GM21825 (cell line): ENCODE measurements at regions not wholly inside any gene's neighbourhood (a gene's known extent, or its start where the extent isn't known, plus 50 kb on each side); places are given as distances from the start of the nearest gene placed in this dataset.

Experiments used
- ATAC-seq: cut with Tn5 transposase; IDR thresholded peaks from one replicate; pipeline ENCODE4 v1.9.1; 2021; ENCODE audit warnings: mild to moderate bottlenecking, moderate library complexity; ENCODE audit not compliant: unreplicated experiment

DNA sequence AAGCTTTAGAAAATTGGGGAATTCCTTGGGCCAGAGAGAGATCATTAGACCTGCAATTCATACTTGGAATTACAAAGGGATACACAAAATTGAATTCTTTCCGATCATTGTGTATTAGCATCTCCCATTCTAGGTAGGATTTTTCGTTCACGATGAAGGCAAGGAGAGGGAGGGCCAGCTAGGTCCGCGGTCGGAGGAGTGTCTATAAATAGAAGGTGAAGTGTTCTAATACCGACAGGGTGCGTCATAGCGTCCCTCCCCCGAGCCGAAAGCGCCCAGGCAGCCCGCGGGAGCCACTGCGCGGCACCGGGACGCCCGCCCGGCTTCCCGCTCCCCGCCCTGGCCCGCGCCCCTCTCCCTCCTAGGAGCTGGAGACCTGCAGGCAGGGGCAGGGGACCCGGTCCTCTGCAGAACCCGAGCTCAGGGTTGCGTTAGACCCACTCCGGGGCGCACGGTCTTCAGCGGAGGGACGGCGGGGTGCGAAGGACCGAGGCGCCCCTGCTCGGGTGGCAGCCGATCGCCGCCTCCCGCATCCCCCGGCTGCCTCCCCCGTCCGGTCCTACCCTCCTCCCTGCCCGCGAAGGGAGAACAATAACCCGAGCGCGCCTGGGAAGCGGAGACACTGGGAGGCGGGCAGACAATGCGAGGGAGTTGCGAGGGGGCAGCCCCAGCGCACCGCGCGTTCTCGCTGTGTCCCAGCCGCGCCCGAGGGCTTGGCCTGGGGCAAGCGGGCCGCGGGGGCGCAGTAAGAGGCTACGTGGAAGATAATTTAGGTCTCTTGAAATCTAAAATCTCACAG, 114.2 kb upstream of the SERTAD2 start:
- peak; percentile 88 for ATAC-seq

DNA sequence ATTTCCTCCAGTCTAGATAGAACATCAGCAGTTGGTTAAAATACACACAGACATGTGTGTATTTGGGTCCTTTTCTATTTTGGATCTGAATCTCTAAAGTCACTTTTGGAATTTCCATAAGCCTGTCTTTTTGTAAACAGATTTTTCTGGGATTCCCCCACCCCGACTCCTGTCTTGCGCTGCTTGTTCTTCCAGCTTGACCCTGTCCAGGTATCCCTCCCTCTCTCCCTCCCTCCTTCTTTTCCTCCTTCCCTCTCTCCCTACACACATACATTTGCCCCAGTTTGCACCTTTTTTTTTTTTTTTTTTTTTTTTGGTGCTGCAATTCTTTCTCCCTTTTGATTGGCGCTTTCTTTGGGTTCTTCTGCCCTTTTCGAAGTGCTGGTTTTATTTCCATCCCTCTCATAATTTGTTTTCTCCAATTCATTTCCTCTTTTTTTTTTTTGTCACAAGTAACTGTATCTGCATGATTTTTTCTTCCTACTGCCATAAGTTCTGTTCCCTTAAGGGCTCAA, 114.8 kb upstream of the SERTAD2 start:
- ATAC-seq: no peak

DNA sequence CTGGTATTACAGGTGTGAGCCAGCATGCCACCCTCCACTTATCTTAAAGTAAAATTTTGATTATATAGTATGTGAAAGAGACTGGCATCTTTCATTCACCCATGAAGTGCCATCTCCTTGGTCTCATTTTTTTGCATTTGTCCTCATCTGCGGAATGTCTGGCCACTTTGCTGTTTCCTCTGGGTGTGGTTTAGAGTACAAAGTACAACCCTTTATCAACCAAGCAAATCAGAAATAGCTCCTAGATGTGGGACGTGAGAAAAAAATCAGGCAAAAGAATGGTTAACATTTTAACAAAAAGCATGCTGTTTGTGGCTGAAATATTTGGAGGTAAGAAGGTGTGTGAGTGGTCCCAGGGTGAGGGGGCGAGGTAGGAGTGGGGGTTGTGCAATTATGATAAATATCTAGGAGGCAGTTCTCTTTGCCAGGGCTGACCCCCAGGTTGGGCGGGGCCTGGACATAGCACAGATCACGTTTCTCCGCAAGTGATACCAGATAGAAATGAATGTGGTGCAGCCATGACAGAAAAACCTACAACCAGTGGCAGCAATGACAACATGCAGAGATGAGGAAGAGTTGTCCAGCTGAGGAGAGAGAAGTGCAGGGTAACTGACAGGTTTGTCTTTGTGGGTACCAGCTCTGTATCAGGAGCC, 115.8 kb upstream of the SERTAD2 start:
- no peak for ATAC-seq

- no peak for ATAC-seq
Measured at GRCh38 chr2:64770137-64770780, 116.5 kb upstream of the SERTAD2 start.

DNA sequence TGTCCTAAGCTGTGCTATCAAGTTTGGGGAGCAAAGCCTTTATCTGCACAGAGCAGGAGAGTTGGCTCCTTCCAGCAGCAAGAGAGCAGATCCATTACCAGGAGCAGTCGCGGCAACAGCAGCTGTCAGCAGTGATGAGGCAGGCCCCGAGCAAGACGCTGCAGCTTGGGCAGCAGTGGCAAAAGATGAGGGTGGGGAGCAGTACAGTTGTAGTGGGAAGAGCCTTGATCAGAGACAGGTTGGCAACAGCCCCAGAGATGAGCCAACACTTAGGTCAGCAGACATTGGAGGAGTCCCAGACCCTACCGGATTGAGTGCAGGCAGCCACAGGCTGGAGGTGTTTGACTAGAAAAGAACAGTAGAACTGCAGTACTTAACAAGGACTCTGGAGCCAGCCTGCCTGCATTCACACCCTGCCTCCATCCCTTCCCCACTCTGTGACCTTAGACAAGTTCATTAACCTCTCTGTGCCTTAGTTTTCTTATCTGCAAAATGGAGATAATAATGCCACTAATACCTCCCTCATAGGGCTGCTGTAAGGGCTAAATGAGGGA, 117.1 kb upstream of the SERTAD2 start:
- no peak for ATAC-seq

DNA sequence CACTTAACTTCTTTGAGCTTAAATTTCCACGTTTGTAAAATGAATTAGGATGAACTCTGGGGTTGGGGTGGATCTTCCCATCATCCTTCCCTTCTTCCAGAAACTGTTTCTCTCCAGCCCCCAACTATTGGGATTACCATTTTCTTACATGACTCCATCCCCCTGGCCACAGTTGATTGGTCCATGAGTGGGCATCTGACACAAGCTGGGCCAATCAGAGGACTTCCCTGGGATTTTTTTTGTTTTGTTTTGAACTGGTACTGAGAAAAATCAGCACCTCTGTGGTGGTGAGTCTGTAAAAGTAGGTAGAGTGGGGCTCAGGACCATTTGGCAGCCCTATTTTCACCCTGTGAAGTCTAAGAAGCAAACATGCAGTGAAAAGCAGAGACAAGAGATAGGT, 118.0 kb upstream of the SERTAD2 start:
- no peak for ATAC-seq

GRCh38 chr2:64773461-64774118, 119.9 kb upstream of the SERTAD2 start:
- no peak for ATAC-seq

GRCh38 chr2:64777841-64778240, 124.1 kb upstream of the SERTAD2 start:
- no peak for ATAC-seq

GRCh38 chr2:64779117-64779690, 125.5 kb upstream of the SERTAD2 start:
- ATAC-seq: no peak

DNA sequence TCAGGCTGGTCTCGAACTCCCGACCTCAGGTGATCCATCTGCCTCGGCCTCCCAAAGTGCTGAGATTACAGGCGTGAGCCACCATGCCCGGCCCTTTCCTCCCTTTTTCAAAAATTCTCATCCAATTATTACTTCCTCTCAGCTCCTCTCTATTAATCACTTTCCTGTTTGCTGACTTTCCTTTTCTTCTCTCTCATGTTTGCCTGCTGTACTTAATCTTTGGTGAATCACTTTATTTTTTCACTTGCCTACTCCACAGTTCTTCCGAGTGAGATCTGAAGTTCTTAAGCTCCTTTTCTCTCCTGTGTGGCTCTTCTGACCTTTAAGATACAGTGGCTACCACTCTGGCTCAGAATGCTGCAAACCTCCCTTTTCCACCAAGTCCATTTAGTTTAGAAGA, 126.3 kb upstream of the SERTAD2 start:
- no peak for ATAC-seq

- no peak for ATAC-seq
Measured at GRCh38 chr2:64781711-64782390, 128.1 kb upstream of the SERTAD2 start.

- ATAC-seq: no peak
Measured at GRCh38 chr2:64784168-64785061, 130.7 kb upstream of the SERTAD2 start.

- no peak for ATAC-seq
Measured at GRCh38 chr2:64785245-64785644, 131.5 kb upstream of the SERTAD2 start.

- ATAC-seq: no peak
Measured at GRCh38 chr2:64786343-64787018, 132.8 kb upstream of the SERTAD2 start.

DNA sequence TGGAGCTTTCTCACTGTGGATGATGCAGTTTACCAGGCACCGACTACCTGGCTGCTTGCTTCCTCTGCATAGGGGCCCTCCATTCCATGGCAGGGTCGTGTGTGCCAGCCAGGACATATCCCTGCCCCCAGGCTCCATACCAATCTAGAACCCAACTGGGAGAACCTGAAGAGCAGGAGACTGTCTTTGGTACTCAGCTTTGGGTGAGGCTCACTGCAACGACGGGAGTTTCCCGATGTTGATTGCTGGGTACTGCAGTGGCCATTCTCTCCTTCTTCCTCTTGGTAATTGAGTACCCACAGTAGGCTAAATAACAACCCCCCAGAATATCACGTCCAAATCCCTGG, 133.3 kb upstream of the SERTAD2 start:
- no peak for ATAC-seq

- ATAC-seq: no peak
Measured at GRCh38 chr2:64787698-64788097, 134.0 kb upstream of the SERTAD2 start.

DNA sequence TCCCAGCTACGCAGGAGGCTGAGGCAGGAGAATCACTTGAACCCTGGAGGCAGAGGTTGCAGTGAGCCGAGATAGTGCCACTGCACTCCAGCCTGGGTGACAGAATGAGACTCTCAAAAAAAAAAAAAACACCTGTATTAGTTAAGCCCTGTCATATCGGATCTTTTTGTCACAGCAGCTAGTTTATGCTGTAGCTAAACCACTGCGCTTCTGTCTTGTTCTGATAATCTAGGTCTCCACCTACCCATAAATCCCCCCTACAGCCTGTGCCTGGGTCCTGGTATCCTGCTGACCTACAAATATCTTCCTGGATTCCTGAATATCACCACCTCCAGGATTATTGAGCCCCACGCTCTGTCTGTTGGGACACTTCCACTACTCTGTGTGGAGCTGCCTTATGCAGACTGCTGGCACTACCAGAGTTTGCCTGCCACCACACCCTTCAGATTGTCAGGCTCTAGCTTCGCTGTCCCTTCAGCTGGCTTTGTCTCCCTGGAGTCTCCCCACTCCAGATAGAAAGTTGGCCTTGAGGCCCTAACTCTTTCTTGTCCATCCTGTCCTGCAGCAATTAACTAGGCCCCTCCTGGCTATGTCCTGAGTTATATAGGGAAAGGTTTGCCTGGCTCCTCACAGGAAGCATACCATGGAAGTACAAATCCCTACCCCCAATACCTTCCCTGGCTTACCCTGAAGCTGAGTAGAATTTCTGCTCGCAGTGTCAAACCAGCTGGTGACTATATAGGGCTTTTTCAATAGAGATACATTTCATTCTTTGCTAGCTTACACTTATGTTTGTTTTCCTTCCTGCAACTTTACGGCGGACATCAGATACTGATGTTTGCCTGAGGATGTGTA, 136.0 kb upstream of the SERTAD2 start:
- ATAC-seq: no peak

DNA sequence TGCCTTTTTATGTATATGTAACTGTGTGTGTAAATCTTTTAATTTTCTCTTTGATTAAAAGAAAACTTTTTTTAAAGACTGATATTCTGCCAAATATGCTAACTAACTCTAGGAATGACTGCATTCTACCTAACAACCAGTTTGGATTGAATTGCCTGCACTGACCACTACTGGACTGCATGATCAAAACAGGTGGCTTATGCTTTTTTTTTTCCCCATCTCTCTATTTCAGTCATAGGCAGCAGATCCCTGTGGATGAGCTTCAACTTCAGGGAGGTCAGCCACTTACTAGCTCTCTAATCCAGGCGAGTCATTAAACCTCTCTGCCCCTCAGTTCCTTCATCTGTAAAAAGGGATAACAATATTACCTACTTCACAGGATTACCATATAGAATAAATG, 138.6 kb upstream of the SERTAD2 start:
- ATAC-seq: no peak
